DOHH2 (cell line): ENCODE measurements at regions not wholly inside any gene's neighbourhood (a gene's known extent, or its start where the extent isn't known, plus 50 kb on each side); places are given as distances from the start of the nearest gene placed in this dataset.

Experiments used
- H3F3A ChIP-seq: fragments of 200-600 bp; sonication (generic), shearing (Covaris generic); 2 replicates; pipeline ENCODE4 v1.6.0; 2016; ENCODE audit warnings: antibody characterized with exemption, mild to moderate bottlenecking; ENCODE audit not compliant: control insufficient read depth, insufficient read depth
- H3K27ac ChIP-seq: fragments of 200-600 bp; sonication (generic); 2 replicates; pipeline ENCODE4 v1.5.1; 2014; ENCODE audit warnings: low read depth, mild to moderate bottlenecking, low read length, moderate library complexity
- H3K27me3 ChIP-seq: fragments of 200-600 bp; sonication (generic); 2 replicates; pipeline ENCODE4 v1.6.1; 2014; ENCODE audit warnings: mild to moderate bottlenecking, low read length, mixed read lengths; ENCODE audit not compliant: control insufficient read depth
- H3K36me3 ChIP-seq: fragments of 200-600 bp; sonication (generic); 2 replicates; pipeline ENCODE4 v1.6.1; 2014; ENCODE audit warnings: mild to moderate bottlenecking, low read length, moderate library complexity, mixed read lengths; ENCODE audit not compliant: control insufficient read depth
- H3K4me1 ChIP-seq: fragments of 200-600 bp; sonication (generic); 2 replicates; pipeline ENCODE4 v1.6.1; 2014; ENCODE audit warnings: mild to moderate bottlenecking, low read length, mixed read lengths; ENCODE audit not compliant: control insufficient read depth
- H3K4me2 ChIP-seq: fragments of 200-600 bp; sonication (generic); 2 replicates; pipeline ENCODE4 v1.6.0; 2014; ENCODE audit warnings: mild to moderate bottlenecking, low read length, moderate library complexity
- H3K4me3 ChIP-seq: fragments of 200-600 bp; sonication (generic); 2 replicates; pipeline ENCODE4 v1.5.1; 2014; ENCODE audit warnings: mild to moderate bottlenecking, low read length, mixed read lengths
- H3K79me2 ChIP-seq: fragments of 200-600 bp; sonication (generic); 2 replicates; pipeline ENCODE4 v1.6.1; 2014; ENCODE audit warnings: mild to moderate bottlenecking, low read length, mixed read lengths; ENCODE audit not compliant: control insufficient read depth
- H3K9me2 ChIP-seq: fragments of 200-600 bp; sonication (generic); replicated peaks from 2 replicates; pipeline ENCODE4 v1.6.1; 2014; ENCODE audit warnings: mild to moderate bottlenecking, low read length, mixed read lengths; ENCODE audit not compliant: control insufficient read depth
- H3K9me3 ChIP-seq: fragments of 200-600 bp; sonication (generic); 2 replicates; pipeline ENCODE4 v1.6.1; 2014; ENCODE audit warnings: antibody characterized with exemption, low read length, mixed read lengths; ENCODE audit not compliant: control insufficient read depth, insufficient read depth
- H4K20me1 ChIP-seq: fragments of 200-600 bp; sonication (generic); 2 replicates; pipeline ENCODE4 v1.6.0; 2014; ENCODE audit warnings: low read depth, mild to moderate bottlenecking, antibody characterized with exemption, low read length, moderate library complexity; ENCODE audit not compliant: control insufficient read depth, insufficient read depth
- CTCF ChIP-seq: fragments of 200-600 bp; sonication (generic); IDR thresholded peaks from one replicate; pipeline ENCODE4 v1.5.1; 2014; ENCODE audit warnings: antibody characterized with exemption, mild to moderate bottlenecking, low read depth, low read length; ENCODE audit not compliant: poor library complexity, severe bottlenecking
- EZH2phosphoT487 ChIP-seq: fragments of 200-600 bp; sonication (generic); IDR thresholded peaks from 2 replicates; pipeline ENCODE4 v1.6.1; 2017; ENCODE audit warnings: borderline replicate concordance, mild to moderate bottlenecking, antibody characterized with exemption, low read length, moderate library complexity, mixed read lengths

- TF ChIP-seq CTCF = no peak
- no peak for TF ChIP-seq EZH2phosphoT487
- Histone ChIP-seq H3F3A (no peaks in the 10 kb centered on the region), H3K4me3 (no peak overlapping the region), H3K9me2 (no peaks in the 10 kb centered on the region), H3K36me3 (no peaks in the 10 kb centered on the region), H3K4me1 (no peaks in the 10 kb centered on the region), H4K20me1 (no peaks in the 10 kb centered on the region), H3K4me2 (no peak overlapping the region), H3K9me3 (no peaks in the 10 kb centered on the region), H3K27me3 (no peaks in the 10 kb centered on the region), H3K79me2 (no peaks in the 10 kb centered on the region), H3K27ac (no peak overlapping the region)
These were observed 111.7 kb downstream of the HMX1 start for GRCh38 chr4:8759987-8760386.

GRCh38 chr4:8756816-8757215, 114.8 kb downstream of the HMX1 start:
- Histone ChIP-seq H3K36me3 (no peaks in the 10 kb centered on the region), H3K4me3 (no peak overlapping the region), H3K4me1 (no peaks in the 10 kb centered on the region), H3K9me2 (no peaks in the 10 kb centered on the region), H3F3A (no peaks in the 10 kb centered on the region), H3K9me3 (no peaks in the 10 kb centered on the region), H3K79me2 (no peaks in the 10 kb centered on the region), H3K4me2 (no peak overlapping the region), H3K27ac (no peak overlapping the region), H4K20me1 (no peaks in the 10 kb centered on the region), H3K27me3 (no peaks in the 10 kb centered on the region)
- TF ChIP-seq EZH2phosphoT487 (no peak), CTCF (no peak)

- Histone ChIP-seq H3K79me2 (no peaks in the 10 kb centered on the region), H4K20me1 (no peaks in the 10 kb centered on the region), H3F3A (no peaks in the 10 kb centered on the region), H3K27me3 (no peaks in the 10 kb centered on the region), H3K36me3 (no peaks in the 10 kb centered on the region), H3K9me3 (no peaks in the 10 kb centered on the region), H3K27ac (no peak overlapping the region), H3K4me1 (no peaks in the 10 kb centered on the region), H3K4me3 (no peak overlapping the region), H3K9me2 (no peaks in the 10 kb centered on the region), H3K4me2 (no peak overlapping the region)
- no peak for TF ChIP-seq CTCF
- TF ChIP-seq EZH2phosphoT487 = no peak
These were observed 116.7 kb downstream of the HMX1 start for GRCh38 chr4:8754634-8755589.
